Fibroblast of pulmonary artery (primary cell): ENCODE measurements at regions not wholly inside any gene's neighbourhood (a gene's known extent, or its start where the extent isn't known, plus 50 kb on each side); places are given as distances from the start of the nearest gene placed in this dataset.

ENCODE experiments used
- DNase-seq: peaks from one replicate; pipeline ENCODE4 v3.0.0-alpha.2; 2010; ENCODE audit warnings: low read depth
- H3K4me3 ChIP-seq: replicated peaks from 2 replicates; pipeline ENCODE4 v1.5.1; 2011; ENCODE audit warnings: low read depth, mild to moderate bottlenecking, control low read depth, low read length, moderate library complexity
- CTCF ChIP-seq: IDR thresholded peaks from 2 replicates; pipeline ENCODE4 v1.5.1; 2011; ENCODE audit warnings: mild to moderate bottlenecking, control low read depth, low read length, inconsistent platforms; ENCODE audit errors: missing control alignments

- no peak overlapping the region for H3K4me3 ChIP-seq
- TF ChIP-seq CTCF, result no peak
- no peak for DNase-seq
Observed at GRCh38 chr10:64814201-64814600, 1293.0 kb downstream of the REEP3 start.

GRCh38 chr10:64829888-64830412, 1308.7 kb downstream of the REEP3 start:
- no peak for TF ChIP-seq CTCF
- no peak for DNase-seq
- H3K4me3 ChIP-seq, result no peak overlapping the region

DNA sequence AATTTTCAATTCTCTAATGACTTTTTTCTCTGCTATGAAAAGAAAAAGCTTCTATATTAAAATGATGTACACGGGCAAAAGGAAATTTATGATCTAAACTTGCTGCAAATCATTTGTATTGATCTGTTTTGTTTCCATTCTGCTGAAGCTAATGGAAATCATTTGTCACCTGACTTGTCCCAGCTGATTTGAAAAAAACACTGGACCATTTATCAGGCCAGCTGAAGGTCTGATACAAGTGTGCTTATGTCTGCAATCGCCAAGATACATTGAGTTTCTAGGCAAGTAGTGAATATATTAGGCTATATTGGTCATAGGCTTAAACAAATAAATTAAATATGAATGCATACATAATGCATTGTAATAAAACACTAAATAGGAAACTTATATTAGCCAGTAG, 1309.7 kb downstream of the REEP3 start:
- no peak overlapping the region for H3K4me3 ChIP-seq
- no peak for TF ChIP-seq CTCF
- no peak for DNase-seq

DNA sequence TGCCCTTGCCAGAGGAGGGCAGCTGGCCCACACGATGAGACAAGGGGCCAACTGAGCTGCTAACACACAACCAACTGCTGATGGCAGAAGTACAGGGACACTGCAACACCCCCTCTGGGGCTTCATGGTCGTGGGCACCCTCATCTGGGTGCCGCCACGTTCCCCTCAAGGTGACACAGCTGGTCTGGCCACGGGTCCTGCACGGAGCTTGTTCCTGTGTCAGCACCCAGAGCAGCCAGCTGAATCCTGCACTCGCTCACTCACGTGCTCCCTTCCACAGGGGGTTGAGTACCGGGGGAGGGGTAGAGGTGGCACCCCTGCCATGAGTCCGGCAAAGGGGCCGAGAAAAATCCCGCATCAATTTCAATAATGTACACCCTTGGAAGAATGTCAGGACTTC, 1319.1 kb downstream of the REEP3 start:
- no peak for TF ChIP-seq CTCF

DNA sequence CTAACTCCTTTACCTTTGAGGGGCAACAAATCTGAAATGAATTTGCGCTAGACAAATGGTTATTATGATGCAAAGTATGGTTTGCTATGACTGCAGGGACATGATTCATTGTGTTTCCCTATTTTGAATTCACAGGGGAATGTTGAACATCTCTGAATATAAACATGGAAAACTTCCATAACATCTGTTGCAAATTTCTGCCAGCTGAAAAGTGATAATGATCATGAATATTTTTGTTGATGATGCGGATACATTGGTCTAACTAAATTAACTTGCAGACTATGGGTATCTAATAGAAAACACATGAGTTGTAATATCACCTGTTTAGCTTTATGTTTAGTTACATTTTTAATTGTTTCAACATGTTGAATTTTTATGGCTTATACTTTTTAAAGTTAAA, 1325.5 kb downstream of the REEP3 start:
- no peak for TF ChIP-seq CTCF
- no peak for DNase-seq
- H3K4me3 ChIP-seq, result no peak overlapping the region

More for the DNA sequence above, 1319.1 kb downstream of the REEP3 start:
- DNase-seq, result no peak
- no peak overlapping the region for H3K4me3 ChIP-seq

DNA sequence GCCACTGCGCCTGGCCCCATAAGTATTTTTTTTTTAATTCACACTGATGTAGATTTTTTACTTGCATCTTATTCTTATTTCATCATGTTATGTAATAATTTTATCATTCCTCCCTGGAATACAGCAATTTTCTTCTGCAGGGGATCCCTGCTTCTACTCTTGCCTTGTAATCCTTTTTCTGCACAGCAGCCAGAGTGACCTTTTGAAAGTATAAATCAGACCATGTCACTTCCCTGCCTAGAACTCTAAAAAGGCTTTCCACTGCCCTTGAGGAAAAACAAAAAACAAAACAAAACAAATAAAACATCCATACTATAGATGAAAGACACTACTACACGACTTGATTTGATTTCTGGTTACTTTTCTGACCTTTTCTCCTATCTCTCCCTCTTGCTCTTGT, 1334.7 kb downstream of the REEP3 start:
- no peak overlapping the region for H3K4me3 ChIP-seq
- no peak for DNase-seq
- TF ChIP-seq CTCF, result no peak

DNA sequence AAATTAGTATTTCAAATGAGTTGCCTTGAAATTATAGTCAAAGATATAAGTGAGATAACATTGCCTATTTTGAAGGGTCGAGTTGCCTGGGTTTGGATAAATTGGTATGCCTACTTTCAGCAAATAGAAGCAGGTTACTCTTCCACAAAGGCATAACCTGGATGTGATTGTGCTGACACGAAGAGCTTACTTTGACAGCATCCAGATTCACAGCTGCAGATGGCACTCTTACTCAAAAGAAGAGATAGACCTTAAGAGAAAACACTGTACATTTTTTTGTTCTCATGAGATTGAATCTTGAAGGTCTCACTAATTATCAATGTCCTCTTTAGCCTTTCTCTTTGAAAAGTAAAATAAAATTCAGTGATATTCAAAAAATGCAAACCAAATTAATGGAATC, 1338.7 kb downstream of the REEP3 start:
- TF ChIP-seq CTCF, result no peak
- H3K4me3 ChIP-seq, result no peak overlapping the region
- no peak for DNase-seq
